ENCODE measurements at regions not wholly inside any gene's neighbourhood (a gene's known extent, or its start where the extent isn't known, plus 50 kb on each side); places are given as distances from the start of the nearest gene placed in this dataset.

GRCh38 chrX:142854970-142855369 is 170.8 kb upstream of the SPANXN4 start:
- TF ChIP-seq, protein P1, sequence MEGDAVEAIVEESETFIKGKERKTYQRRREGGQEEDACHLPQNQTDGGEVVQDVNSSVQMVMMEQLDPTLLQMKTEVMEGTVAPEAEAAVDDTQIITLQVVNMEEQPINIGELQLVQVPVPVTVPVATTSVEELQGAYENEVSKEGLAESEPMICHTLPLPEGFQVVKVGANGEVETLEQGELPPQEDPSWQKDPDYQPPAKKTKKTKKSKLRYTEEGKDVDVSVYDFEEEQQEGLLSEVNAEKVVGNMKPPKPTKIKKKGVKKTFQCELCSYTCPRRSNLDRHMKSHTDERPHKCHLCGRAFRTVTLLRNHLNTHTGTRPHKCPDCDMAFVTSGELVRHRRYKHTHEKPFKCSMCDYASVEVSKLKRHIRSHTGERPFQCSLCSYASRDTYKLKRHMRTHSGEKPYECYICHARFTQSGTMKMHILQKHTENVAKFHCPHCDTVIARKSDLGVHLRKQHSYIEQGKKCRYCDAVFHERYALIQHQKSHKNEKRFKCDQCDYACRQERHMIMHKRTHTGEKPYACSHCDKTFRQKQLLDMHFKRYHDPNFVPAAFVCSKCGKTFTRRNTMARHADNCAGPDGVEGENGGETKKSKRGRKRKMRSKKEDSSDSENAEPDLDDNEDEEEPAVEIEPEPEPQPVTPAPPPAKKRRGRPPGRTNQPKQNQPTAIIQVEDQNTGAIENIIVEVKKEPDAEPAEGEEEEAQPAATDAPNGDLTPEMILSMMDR (IDR thresholded peaks at IDR 0.05), result no peak
- no peak for TF ChIP-seq POLR2A (IDR thresholded peaks at IDR 0.05)
- TF ChIP-seq POLR2AphosphoS5 (IDR thresholded peaks at IDR 0.05), result no peak
- no peak for TF ChIP-seq EP300 (IDR thresholded peaks at IDR 0.05)

Measured in stomach (tissue), 4 donors.